Mesodermal cell (in vitro differentiated cells): ENCODE measurements at regions not wholly inside any gene's neighbourhood (a gene's known extent, or its start where the extent isn't known, plus 50 kb on each side); places are given as distances from the start of the nearest gene placed in this dataset.
"Not testable (repeated sequence)": the region's sequence is repeated elsewhere in the genome, so short reads cannot be mapped to it uniquely, and the experiment has no call there.

Source experiments
- H3K27ac ChIP-seq: 2 replicates; pipeline ENCODE4 v1.7.0; 2013; ENCODE audit warnings: mild to moderate bottlenecking, low read depth, low read length, moderate library complexity; ENCODE audit not compliant: severe bottlenecking
- H3K36me3 ChIP-seq: 2 replicates; pipeline ENCODE4 v1.7.1; 2013; ENCODE audit warnings: mild to moderate bottlenecking, low read length, moderate library complexity; ENCODE audit not compliant: control insufficient read depth, insufficient read depth
- H3K4me1 ChIP-seq: one replicate; pipeline ENCODE4 v1.7.1; 2013; ENCODE audit warnings: mild to moderate bottlenecking, low read length; ENCODE audit not compliant: insufficient read depth, control insufficient read depth, poor library complexity, severe bottlenecking
- H3K4me3 ChIP-seq: 2 replicates; pipeline ENCODE4 v1.7.0; 2013; ENCODE audit warnings: low read length, control low read depth, mild to moderate bottlenecking; ENCODE audit not compliant: insufficient read depth, poor library complexity, severe bottlenecking; ENCODE audit errors: extremely low read depth
- H3K9me3 ChIP-seq: 2 replicates; pipeline ENCODE4 v1.7.1; 2013; ENCODE audit warnings: mild to moderate bottlenecking, low read length, moderate library complexity; ENCODE audit not compliant: control insufficient read depth
- WGBS, 2 experiments: methylation state at CpG; one replicate each; pipeline ENCODE4 v1.1.5; 2013; ENCODE audit warnings: missing lambda C conversion rate in 2 of 2; ENCODE audit not compliant: insufficient coverage in 2 of 2; 5-methylcytosine and 5-hydroxymethylcytosine counted together

DNA sequence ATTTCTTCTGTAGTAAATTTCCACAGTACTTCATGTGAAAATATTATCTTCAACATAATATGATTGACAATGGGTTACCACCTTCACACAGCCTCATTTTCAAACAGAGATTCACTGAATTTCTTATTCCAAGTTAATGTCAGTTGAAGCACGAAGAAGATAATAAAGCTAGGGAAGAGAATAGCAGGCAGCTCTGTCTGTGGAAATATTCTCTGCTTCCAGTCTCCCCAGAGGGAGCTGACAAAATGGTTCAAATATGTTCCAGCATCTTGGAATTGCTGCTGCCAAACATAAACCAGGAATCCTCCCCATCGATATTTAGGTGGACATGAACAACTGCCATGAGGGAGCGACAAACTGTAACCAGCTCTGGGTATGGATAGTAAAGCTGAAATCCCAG lies 224.8 kb downstream of the GJA1 start:
- H3K9me3 ChIP-seq = no peaks in the 10 kb centered on the region
- H3K4me1 ChIP-seq = peaks cover 6% of the 10 kb centered on the region
- H3K4me3 ChIP-seq = no peak overlapping the region
- H3K27ac ChIP-seq = no peak overlapping the region
- no peaks in the 10 kb centered on the region for H3K36me3 ChIP-seq
- 93 to 100% methylated on average over 2 of the region's 3 CpGs for WGBS, 2 experiments

GRCh38 chr6:121663292-121663810 lies 227.9 kb downstream of the GJA1 start:
- H3K9me3 ChIP-seq = no peaks in the 10 kb centered on the region
- H3K27ac ChIP-seq = no peak overlapping the region
- peaks cover 8% of the 10 kb centered on the region for H3K4me1 ChIP-seq
- H3K36me3 ChIP-seq = no peaks in the 10 kb centered on the region
- no peak overlapping the region for H3K4me3 ChIP-seq

DNA sequence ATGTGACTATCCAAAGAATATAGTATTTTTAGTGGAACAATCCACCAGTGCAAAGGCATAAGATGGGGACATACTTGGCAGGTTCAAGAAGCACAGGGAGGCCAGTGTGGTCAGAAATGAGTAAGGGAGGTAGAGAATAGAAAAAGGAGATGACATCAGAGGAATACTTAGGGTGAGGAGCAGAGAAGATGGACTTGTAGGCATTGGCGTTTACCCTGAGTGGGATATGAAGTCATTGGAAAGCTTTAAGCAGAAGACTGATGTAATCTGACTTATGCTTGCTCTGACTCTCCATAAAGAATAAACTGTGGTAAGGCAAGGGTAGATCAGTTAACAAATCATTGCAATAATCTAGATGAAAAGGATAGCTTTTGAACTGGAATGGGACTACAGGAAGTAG lies 228.7 kb downstream of the GJA1 start:
- no peaks in the 10 kb centered on the region for H3K9me3 ChIP-seq
- 91 to 100% methylated on average over 1 of the region's 1 CpG for WGBS, 2 experiments
- H3K36me3 ChIP-seq = no peaks in the 10 kb centered on the region
- H3K27ac ChIP-seq = no peak overlapping the region
- peaks cover 12% of the 10 kb centered on the region for H3K4me1 ChIP-seq
- no peak overlapping the region for H3K4me3 ChIP-seq

DNA sequence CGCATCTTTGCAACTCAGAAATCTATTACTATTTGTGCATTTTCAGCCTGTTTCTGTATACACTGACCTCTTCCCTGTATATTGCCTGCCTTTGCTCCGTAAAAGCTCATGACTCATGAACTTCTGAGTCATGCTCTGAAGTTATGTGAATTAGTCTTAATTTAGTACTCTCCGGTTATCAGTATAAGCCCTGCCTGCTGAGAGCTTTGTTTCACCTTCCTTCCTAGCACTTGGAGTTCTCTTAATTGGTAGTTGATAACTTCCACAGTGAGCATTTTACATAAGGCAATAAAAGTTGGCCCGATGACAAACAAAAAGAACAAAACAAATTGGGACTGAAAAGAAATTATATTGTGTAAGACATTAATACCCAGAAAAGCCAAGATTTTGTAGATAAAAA lies 231.4 kb downstream of the GJA1 start:
- WGBS, 2 experiments = 80 to 100% methylated on average over 1 of the region's 4 CpGs
- no peak overlapping the region for H3K4me3 ChIP-seq
- peak overlapping the region; percentile 76 for H3K27ac ChIP-seq
- H3K9me3 ChIP-seq = no peaks in the 10 kb centered on the region
- no peaks in the 10 kb centered on the region for H3K36me3 ChIP-seq
- peaks cover 13% of the 10 kb centered on the region for H3K4me1 ChIP-seq

GRCh38 chr6:121668259-121668658 lies 232.8 kb downstream of the GJA1 start:
- Histone ChIP-seq H3K4me3 (no peak overlapping the region), H3K4me1 (peaks cover 13% of the 10 kb centered on the region), H3K9me3 (no peaks in the 10 kb centered on the region), H3K36me3 (no peaks in the 10 kb centered on the region), H3K27ac (peak overlapping the region; percentile 3)
- 75 to 90% methylated on average over 2 to 3 of the region's 3 CpGs for WGBS, 2 experiments

DNA sequence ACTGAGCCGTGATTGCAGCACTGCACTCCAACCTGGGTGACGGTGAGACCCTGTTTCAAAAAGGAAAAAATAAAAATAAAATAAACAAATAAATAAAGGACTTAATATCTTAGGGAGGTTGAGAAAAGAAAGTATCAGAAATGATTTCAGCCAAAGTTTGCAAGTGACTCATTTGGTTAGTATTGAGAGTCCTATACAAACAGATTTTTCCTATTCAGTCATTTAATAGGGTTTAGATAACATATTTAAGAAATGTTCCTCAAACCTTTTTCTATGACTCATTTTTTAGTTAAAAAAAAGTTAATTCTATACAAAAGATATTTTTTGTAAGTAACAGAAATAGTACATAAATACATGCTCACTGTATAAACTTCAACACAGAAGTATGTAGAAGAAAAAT lies 235.1 kb downstream of the GJA1 start:
- WGBS, 2 experiments = no CpG with 5 or more reads among the region's 2 CpGs
- Histone ChIP-seq H3K27ac (no peak overlapping the region), H3K9me3 (no peaks in the 10 kb centered on the region), H3K4me3 (no peak overlapping the region), H3K4me1 (peaks cover 13% of the 10 kb centered on the region), H3K36me3 (no peaks in the 10 kb centered on the region)

DNA sequence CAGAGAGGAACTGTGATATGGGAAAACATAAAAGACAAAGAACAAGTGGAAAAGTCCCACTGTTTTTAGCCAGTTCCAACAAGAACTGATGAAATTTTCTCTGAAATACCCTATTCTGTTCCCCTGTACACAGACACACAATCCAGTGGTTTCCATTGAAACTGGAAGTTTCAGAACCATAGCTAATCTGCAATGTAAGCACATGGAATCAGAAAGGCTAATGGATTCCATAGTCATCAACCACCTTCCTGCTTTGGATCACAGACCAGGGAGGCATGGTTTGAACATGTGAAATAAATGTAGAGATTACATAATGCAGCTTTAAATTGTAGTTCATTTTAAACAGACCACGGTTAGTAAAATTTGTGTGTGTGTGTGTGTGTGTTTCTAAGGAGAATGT lies 242.1 kb downstream of the GJA1 start:
- no peaks in the 10 kb centered on the region for H3K9me3 ChIP-seq
- no peaks in the 10 kb centered on the region for H3K36me3 ChIP-seq
- H3K4me1 ChIP-seq = no peaks in the 10 kb centered on the region
- H3K4me3 ChIP-seq = no peak overlapping the region
- WGBS, 2 experiments = 80 to 100% methylated on average over 1 of the region's 1 CpG
- H3K27ac ChIP-seq = no peak overlapping the region

GRCh38 chr6:121678245-121678644 lies 242.8 kb downstream of the GJA1 start:
- Histone ChIP-seq H3K4me1 (no peaks in the 10 kb centered on the region), H3K36me3 (no peaks in the 10 kb centered on the region), H3K27ac (no peak overlapping the region), H3K9me3 (no peaks in the 10 kb centered on the region), H3K4me3 (no peak overlapping the region)
- WGBS, 2 experiments = no CpG with 5 or more reads among the region's 1 CpG

DNA sequence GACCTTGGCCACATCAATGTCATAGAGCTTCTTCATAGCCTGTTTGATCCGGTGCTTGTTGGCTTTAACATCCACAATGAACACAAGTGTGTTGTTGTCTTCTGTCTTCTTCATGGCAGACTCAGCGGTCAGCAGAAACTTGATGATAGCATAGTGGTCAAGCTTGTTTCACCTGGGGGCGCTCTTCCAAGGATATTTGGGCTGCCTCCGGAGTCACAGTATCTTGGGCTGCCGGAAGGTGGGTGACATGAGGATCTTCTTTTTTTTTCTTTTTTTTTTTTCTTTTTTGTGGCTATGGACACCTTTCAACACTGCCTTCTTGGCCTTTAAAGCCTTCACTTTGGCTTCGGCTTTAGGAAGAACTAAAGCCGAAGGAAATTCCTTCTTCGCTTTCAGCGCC lies 244.6 kb downstream of the GJA1 start:
- H3K4me3 ChIP-seq = no peak overlapping the region
- no peaks in the 10 kb centered on the region for H3K36me3 ChIP-seq
- H3K4me1 ChIP-seq = no peaks in the 10 kb centered on the region
- no peaks in the 10 kb centered on the region for H3K9me3 ChIP-seq
- WGBS, 2 experiments = 91 to 97% methylated on average over 6 to 7 of the region's 9 CpGs
- no peak overlapping the region for H3K27ac ChIP-seq

GRCh38 chr6:121682666-121683065 lies 247.2 kb downstream of the GJA1 start:
- H3K4me1 ChIP-seq = no peaks in the 10 kb centered on the region
- no peaks in the 10 kb centered on the region for H3K36me3 ChIP-seq
- H3K27ac ChIP-seq = no peak overlapping the region
- H3K4me3 ChIP-seq = no peak overlapping the region
- WGBS, 2 experiments = 92 to 97% methylated on average over 20 to 25 of the region's 25 CpGs
- no peaks in the 10 kb centered on the region for H3K9me3 ChIP-seq

GRCh38 chr6:121685806-121686205 lies 250.4 kb downstream of the GJA1 start:
- not testable (repeated sequence) for H3K4me1 ChIP-seq, H3K9me3 ChIP-seq, H3K36me3 ChIP-seq, H3K27ac ChIP-seq, H3K4me3 ChIP-seq
- 86 to 92% methylated on average over 6 to 7 of the region's 10 CpGs for WGBS, 2 experiments
